Amniotic epithelial cell (primary cell): ENCODE measurements at regions not wholly inside any gene's neighbourhood (a gene's known extent, or its start where the extent isn't known, plus 50 kb on each side); places are given as distances from the start of the nearest gene placed in this dataset.
A peak's percentile ranks its signal among the peaks of the same experiment; 100 is the strongest.

ENCODE experiments used
- DNase-seq: peaks from one replicate; pipeline ENCODE4 v3.0.0-alpha.2; 2010; ENCODE audit warnings: low read depth

DNA sequence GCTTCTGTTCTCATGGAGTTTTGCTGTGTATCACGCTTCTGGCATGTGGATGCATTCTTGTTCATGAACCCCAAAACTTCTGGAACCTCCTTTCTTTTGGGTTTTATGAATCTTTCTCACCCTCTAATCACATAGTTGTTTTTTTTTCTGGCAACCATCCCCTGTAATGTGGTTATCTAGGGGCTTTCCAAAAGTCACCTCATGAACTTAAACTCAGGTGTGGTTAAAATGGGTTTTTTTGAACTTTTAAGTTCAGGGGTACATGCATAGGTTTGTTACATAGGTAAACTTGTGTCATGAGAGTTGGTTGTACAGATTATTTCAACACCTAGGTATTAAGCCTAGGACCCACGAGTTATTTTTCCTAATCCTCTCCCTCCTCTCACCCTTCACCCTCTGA lies 1099.4 kb upstream of the SLIT2 start:
- no peak for DNase-seq

DNA sequence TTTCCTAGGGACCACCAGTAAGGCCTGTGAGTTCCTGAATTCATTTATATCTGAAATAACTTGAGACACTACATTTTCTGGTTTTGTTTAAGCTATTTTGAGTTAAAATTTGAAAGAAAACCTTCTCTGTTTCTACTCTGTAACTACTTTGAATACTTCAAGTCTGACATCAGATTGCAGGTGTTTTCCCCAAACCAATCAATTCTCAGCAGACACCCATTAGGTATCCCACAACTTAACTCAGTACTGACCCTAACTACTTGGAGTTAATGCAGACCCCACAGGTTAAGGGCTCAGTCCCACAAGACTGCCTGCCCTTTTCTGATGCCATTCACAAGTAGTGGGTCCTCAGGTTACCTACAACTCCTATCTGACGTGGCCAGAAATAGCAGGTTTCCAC lies 1100.0 kb upstream of the SLIT2 start:
- DNase-seq, result no peak

DNA sequence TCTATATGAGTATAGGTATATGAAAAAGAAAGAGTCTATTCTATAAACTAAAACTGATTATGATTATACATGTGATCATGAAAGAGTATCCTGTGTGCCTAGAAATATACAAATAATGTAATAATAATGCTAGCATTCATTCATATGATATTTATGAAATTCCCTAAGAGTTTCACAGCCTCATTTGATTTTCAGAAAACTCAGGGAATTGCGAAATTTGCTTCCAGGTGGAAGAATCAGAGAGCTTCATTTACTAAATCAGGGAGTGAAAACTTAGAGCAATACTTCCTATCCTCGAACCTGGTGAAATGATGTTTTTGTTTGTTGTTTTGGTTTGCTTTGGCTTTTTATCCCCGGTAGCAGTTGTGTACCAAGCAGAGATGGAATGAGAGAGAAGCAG lies 1105.7 kb upstream of the SLIT2 start:
- DNase-seq, result no peak

DNA sequence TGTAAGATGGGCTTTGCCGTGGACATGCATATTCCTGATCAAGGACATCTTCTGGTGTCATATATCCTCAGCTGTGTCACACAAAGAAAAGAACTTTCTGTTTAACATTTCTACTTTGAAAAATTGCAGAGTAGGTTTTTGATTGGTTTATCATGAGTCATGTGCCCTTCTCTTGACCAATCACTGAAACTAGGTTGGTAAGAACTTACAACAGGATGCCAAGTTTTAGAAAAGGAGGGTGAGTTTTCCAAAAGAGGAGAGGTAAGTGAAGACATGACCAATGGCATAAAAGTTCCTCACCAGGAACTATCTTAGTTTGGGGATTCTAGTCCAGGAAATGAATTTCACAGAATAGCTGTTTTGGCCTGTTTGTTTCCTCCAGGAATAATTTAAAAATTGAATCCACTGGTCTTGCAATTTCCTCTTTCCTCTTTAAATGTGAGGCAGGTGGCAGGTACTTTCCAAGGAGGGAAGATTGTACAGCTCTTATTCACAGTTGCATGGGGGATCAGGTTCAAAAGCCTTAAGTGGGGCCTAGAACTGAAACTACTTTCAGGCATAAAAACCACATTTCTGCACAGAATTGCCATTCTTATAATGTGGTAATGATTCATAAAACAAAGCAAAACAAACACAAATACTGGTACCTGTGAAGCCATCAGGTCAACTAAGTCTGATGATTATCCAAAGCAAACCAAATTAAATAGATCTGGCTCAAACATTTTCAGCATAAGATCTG lies 1114.5 kb upstream of the LCORL start:
- DNase-seq, result no peak

DNA sequence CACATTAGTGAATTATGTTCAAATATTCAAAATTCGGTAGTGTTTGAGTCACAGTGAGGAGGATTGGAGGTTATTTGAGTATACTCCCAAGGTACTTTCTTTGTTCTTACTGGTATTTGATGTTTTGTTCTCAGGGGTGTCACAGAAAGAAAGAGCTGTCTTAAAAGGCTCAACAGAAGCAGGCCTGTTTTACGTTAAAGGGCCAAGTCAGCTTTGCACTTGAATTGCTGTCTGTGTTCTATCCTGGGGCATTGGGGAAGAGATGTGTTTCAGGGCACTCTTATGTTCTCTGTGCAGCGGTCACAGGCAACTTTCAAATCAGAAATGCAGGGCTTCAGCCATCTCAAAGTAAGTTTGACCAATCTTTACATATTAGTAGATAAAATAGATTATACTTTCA lies 1113.1 kb upstream of the LCORL start:
- DNase-seq, result no peak

DNA sequence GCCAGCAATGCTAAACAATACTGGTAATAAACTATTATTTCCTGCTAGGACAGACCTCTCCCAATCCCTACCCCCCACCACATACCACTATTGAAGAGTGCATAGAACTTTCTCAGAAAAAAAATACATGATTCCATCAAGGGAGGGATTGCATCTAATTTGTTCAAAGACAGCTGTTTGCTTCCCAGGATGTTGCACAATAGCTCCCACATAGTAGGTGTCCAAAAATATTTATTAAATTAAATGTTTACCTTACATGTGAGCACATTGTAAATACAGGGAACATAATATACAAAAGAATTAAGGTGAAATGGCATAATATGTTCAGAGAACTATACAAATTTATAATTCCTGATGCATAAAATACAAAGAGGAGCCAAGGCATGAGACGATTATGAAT lies 1111.8 kb upstream of the LCORL start:
- no peak for DNase-seq

DNA sequence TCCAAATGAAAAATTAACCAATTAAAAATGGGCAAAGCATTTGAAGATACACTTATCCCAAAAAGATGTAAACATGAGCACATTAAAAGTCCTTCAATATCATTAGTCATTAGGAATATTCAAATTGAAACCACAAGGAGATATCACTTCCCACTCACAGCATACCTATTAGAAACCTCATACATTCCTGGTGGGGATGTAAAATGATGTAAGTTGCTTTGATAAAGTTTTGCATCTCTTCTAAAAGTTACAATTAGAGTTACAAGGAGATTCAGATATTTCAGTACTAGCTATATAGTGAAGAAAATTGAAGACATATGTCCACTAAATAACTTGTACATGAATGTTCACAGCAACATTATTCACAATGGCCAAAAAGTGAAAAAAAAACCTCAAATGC lies 1109.3 kb upstream of the LCORL start:
- DNase-seq, result peak; percentile 88

DNA sequence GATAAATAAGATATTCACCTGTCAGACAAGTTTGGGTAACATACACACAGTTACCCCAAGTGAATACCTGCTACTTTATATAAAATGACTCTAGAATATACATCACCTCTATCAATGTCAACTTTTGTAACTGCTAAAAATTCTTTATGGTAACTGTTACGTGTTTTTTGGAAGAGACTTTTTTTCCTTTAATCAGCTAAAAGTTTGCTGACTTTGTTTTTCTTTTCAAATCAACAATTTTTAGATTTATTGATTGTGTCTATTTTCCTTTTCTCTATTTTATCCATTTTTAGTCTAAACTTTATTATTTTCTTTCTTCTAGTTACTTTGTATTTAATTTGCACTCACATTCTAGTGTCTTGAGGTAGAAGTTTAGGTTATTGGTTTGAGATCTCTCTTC lies 1106.6 kb upstream of the LCORL start:
- DNase-seq, result no peak

DNA sequence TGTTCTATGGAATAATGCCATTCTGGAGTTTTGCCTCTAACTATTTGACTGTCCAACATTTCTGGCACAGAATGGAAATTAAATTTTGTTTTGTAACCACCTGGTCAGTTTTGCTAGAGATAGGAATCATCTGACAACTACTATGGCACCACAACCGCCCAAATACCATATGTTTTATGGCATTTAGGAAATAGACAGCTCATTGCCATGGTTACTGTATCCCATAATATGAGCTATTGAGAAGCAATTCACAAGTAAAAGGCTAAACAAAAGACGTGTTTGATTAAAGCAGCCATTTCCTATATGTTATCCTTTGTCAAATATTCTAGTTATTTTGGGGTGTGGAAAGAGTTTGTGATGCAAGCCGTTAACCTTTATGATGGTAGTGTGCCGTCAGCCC lies 1105.3 kb upstream of the LCORL start:
- DNase-seq, result no peak

DNA sequence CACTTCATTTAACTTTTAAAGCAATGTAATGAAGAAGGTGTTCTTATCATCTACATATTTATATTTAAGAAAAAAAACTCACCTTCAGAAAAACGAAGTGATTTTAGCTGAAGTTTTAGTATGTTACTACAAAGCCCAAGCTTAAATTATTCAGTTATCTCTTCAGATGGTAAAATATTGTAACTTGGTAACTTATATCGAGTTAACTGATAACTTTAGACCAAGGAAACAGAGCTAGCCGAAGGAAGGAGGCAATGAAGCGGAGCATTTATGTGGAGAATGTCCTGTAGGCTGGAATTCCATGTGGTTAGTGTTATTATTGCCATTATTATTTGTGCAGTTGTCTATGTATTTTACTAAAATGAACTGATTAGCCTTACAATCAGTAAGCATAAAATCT lies 1102.1 kb upstream of the LCORL start:
- DNase-seq, result no peak

DNA sequence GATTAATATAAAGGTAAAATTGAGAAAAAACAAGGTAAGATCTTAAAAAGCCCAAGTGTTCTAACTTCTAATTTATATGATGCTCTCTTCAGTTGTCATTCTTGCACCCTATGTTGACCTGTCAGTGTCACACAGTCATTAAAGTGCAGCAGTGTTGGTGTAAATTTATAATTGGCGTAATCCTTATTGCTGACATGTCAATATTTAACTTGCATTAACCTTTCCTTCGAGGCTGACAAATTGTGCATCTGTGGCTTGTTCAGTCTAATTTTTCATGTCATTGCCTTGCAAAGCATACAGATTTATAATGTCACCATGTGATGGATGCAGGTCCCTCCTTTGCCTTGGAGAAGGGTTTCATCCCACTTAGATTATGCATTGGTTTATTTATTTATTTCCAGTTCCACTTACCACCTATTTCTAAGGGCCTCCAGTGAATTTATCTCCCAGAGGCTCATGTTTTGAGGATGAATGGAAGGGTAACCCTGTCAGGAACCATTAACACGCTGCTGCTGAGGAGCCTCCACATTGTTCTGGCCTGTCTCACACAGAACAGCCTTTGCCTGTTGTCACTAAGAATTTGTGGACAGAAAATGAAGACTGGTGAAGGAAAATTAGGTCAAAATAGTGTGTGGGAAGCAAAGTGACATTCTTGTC lies 1098.5 kb upstream of the LCORL start:
- no peak for DNase-seq

DNA sequence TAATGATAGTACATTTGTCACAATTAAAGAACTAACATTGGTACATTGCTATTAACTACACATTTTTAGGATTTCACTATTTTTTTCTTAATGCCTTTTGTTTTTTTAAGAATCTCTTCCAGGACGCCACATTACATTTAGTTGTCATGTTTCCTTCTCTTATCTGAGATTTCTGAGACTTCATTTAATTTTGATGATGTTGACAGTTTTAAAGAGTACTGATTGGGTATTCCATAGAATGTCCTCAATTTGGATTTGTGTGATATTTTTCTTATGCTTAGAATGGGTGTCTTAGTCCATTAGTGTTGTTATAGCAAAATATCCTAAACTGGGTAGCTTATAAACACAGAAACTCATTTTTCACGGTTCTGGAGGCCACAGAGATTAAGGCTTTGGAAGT lies 1095.5 kb upstream of the LCORL start:
- no peak for DNase-seq

DNA sequence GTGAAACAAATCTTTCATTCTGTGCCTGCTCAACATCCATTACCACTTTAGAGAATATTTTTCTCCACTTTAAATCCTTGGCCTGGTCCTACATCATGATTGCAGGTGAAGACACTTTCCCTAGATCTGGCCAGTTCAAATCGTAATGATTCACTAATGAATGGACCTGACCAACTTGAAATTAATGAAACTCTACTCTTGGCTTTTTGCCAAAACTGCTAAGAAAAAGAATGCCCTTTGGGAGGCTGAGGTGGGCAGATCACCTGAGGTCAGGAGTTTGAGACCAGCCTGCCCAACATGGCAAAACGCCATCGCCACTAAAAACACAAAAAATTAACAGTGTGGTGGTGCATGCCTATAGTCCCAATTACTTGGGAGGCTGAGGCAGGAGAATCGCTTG lies 1082.6 kb upstream of the LCORL start:
- no peak for DNase-seq

DNA sequence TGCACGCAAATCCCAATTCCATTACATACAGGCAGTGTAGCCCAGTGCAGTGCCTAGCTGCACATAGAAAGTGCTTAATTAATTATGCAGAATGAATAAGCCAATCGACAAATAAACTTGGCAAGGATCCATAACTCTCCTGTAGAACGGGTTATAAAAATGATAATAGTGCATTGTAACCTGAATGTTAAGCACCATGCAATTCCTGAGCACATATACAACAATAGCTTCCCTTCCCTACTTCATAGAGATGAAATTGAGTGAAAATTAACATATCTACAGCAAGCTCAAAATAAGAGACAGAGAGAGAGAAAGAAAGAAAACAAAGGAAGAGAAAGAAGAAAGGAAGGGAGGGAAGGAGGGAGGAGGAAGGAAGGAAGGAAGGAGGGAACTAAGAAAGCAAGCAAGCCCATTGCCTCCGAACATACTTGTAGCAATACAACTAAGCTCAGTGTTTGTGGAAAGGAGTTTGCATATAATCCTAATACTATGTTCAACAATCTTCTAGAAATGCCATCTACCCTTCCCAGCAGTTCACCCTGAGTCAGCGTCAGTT lies 1074.0 kb upstream of the LCORL start:
- DNase-seq, result no peak

DNA sequence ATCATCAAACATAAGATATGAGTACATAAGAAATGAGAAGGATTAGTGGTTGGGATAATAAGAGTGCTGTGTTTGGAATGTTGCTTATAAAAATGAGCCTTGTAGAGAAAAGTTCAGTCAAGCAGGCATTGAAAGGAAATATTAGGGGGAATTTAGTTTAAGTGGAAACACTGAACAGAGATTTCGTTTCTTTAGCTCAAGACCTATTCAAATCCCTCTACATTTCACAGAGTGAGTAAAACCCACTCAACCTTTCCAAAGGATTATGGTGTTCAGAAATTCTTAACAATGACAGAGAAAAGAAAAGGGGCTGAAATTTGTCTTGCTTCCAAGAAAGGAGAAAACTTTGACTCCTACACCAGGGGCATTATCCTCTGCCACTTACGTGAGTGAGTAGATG lies 1072.4 kb upstream of the LCORL start:
- no peak for DNase-seq

DNA sequence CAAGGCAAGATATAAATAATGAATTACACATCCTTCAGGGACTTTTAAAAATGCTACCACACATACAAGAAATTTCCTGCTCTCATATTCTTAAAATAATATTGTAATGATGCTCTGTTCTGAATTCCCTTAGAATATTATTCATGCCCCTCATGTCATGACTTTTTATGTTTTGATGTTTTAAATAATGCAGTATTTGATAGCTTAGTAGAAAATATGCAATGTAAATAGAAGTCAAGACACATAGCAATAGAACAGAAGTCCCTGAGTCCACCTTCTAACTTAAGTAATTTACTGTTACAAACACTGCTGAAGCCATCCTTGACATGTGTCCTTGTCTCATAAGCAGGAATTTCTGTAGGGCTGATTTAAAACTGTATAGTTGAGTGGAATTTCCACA lies 1071.2 kb upstream of the LCORL start:
- no peak for DNase-seq

DNA sequence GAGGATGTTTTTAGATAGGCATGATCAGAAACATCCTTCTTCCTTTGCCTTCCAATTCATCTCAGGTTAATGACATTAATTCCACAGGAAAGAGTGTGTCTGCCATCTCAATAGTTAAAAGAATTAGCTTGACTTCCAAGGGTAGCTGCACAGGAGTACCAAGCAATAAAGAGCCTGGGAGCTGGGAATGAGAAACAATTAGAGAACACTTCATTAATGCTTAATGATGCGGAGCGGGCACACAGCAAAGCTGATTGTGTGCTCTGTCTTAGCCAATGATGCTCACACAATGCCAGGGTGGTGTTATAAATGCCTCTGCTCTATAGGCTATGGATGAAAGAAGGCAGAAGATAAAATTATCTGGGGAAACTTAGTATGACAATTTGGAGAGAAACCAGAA lies 1052.5 kb upstream of the LCORL start:
- DNase-seq, result no peak

DNA sequence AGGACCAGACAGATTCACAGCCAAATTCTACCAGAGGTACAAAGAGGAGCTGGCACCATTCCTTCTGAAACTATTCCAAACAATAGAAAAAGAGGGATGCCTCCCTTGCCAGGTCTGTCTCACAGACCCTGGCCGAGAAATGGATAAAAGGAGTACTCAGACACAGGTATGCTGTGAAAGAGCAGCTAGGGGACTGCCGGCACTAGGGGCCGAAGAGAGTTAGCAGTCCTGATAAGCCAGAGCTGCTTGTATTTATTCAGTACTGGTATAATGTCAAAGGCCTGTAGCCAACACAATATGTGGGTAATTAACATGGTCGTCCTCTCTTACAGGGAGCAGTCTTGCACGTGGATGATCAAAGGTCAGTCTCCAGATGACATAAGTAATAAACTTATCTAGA lies 1042.1 kb upstream of the LCORL start:
- peak; percentile 5 for DNase-seq

DNA sequence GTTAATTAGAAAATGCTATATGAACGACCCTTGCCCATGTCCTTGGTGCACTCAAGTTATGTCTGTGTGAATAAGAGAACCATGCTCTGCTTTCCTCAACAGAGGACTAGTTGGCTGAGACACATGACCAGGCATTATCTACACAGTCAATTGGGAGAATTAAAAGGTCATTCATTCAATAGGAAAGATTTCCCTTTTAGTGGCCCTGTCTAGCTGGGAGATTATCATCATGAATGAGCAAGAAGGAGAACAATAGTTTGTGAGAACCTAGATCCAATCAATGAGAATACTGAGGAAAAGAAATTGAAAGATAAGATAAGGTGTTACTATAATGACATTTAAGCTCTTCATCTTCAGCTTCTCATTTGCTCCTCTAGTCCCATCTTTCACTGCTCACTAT lies 1033.4 kb upstream of the LCORL start:
- no peak for DNase-seq

DNA sequence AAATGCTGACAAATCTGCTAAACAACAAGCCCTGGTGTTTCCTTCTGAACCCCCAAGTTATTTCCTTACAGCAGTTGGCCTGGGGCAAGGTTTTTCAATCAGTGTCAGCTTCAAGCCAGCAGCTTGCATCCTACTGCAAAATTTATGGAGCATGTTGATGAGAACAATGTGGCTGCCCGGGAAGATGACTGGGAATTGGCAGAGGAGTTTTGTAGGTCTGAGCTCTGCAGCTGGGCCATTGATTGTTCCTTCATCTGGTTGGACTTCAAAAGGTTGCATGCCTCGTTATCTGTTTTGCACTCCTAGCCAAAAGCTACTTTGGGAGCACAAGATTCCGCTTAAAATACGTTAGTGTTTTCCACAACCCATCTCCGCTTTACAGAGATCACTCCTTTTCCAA lies 1030.3 kb upstream of the LCORL start:
- DNase-seq, result peak; percentile 39

DNA sequence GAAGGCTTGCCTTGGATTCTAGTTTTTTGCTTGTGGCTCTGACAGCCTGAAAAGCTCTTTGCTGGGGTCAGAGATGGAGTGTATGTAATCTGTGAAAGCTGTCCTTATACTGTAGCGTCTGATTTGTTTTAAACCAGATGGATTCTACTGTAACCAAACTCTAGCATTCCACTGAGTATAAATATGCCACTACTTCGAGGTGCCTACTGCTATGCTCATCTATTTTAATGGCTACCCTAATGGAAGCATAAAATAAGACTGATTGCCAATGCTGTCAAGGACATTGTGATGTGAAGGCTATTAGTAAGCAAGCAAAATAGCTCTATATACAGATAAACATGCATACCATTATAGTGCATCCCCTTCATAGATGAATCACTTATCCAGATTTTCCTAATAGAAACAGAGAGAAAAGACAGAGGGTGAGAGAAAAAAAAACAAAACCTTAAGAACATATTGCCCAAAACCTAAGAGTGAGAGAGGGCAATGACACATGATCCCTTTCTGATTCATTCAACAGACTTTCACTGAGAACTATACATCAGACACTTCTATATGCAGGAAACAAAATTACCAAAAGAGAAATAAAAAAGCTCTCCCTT lies 1025.8 kb upstream of the LCORL start:
- peak; percentile 57 for DNase-seq

DNA sequence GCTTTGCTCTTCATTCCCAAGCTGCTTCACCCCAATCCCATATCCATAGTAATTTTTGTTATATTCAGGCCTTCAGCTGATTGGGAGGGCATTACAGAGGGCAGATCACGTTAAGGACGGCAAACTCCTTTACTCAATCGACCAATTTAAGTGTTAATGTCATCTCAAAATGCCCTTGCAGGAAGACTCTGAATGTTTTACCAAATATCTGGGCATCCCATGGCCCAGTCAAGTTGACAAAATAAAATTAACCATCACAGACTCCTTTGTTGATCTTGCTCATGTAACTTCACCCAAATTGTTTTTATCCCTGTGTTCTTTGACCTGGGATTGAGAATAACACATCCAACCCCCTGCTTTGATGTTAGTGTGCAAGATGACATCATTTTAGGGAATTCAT lies 1018.3 kb upstream of the LCORL start:
- no peak for DNase-seq

DNA sequence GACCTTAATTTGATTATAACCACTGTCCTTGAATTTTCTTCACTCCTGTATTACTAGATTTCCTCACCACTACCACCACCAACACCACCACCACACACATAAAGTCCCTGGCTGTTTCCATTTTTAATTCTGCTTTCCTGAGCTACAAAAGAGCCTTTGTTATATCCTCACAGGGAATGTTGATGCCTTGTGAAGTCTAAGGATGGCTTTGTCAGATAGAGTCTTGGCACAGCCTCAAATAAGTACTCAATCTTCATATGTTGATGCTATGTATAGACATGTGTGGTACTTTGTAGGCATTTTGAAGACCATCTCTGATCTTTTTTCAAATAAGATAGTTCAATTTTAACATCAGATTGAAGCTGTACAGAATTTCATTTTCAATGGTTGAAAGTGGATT lies 1016.7 kb upstream of the LCORL start:
- no peak for DNase-seq
